GM12878 (cell line): ENCODE measurements at regions not wholly inside any gene's neighbourhood (a gene's known extent, or its start where the extent isn't known, plus 50 kb on each side); places are given as distances from the start of the nearest gene placed in this dataset.

ENCODE experiments used
- ATAC-seq: fragments of 200-7000 bp; cut with Tn5 transposase; 3 replicates; pipeline ENCODE4 v1.9.1; 2020; ENCODE audit warnings: mild to moderate bottlenecking, moderate library complexity
- BruUV-seq: library from RNA; stranded (reverse); fragments of 400-500 nt; replicated peaks from 2 replicates; lab custom pipeline; 2021; lab: Mats Ljungman, UMichigan
- CTCF ChIA-PET: fragments of 300-600 bp; sonication (Branson Sonifier 250); formaldehyde crosslinking; extraction: SDS; loops from one replicate; lab custom pipeline; 2021; ENCODE audit warnings: inconsistent platforms; lab: Yijun Ruan, JAX
- POLR2A ChIA-PET: fragments of 350-600 bp; formaldehyde crosslinking; extraction: SDS; loops from one replicate; lab custom pipeline; 2021; ENCODE audit warnings: inconsistent platforms; lab: Charles Lee
- RAD21 ChIA-PET: fragments of 300-600 bp; sonication (Branson Sonifier 250); formaldehyde crosslinking; loops from one replicate; lab custom pipeline; 2023; ENCODE audit warnings: antibody characterized with exemption; ENCODE audit not compliant: unreplicated experiment; lab: Charles Lee
- SMC1A ChIA-PET: fragments of 300-600 bp; sonication (Branson Sonifier 250); formaldehyde crosslinking; loops from one replicate; lab custom pipeline; 2023; ENCODE audit not compliant: unreplicated experiment, uncharacterized antibody; lab: Charles Lee
- DNase-seq: peaks from one replicate; pipeline ENCODE4 v3.0.0-alpha.2; 2011; ENCODE audit warnings: low read depth, low spot score
- FAIRE-seq: peaks from 3 replicates; lab custom pipeline; 2011; peaks lifted over from hg19 to GRCh38; lab: Jason Lieb, UNC
- H2AFZ ChIP-seq: 2 replicates; pipeline ENCODE4 v1.6.0; 2011; ENCODE audit warnings: low read depth, low read length, control low read depth; ENCODE audit not compliant: control insufficient read depth
- H3K27ac ChIP-seq: 2 replicates; pipeline ENCODE4 v1.5.1; 2011; ENCODE audit warnings: control low read depth; ENCODE audit not compliant: control insufficient read depth, insufficient read depth
- H3K27me3 ChIP-seq, 2 experiments: replicated peaks in 1 of 2; 2 replicates each; pipeline versions ENCODE4 v1.6.0 to v1.6.1; 2011; ENCODE audit warnings: low read length in 1 of 2; ENCODE audit not compliant: control insufficient read depth in 2 of 2, insufficient read depth in 2 of 2
- H3K36me3 ChIP-seq, 2 experiments: 2 replicates each; pipeline ENCODE4 v1.5.1; 2011; ENCODE audit warnings: low read length in 1 of 2; ENCODE audit not compliant: control insufficient read depth in 2 of 2, insufficient read depth in 2 of 2
- H3K4me1 ChIP-seq: 2 replicates; pipeline ENCODE4 v1.6.1; 2011; ENCODE audit warnings: mild to moderate bottlenecking, low read length, moderate library complexity, mixed read lengths; ENCODE audit not compliant: control insufficient read depth, insufficient read depth
- H3K4me2 ChIP-seq: 2 replicates; pipeline ENCODE4 v1.6.0; 2011; ENCODE audit warnings: control low read depth; ENCODE audit not compliant: control insufficient read depth, insufficient read depth
- H3K4me3 ChIP-seq: fragments of 200-600 bp; sonication (generic); 2 replicates; pipeline ENCODE4 v1.5.1; 2016
- H3K79me2 ChIP-seq: 2 replicates; pipeline ENCODE4 v1.6.0; 2011; ENCODE audit warnings: low read length; ENCODE audit not compliant: control insufficient read depth, insufficient read depth
- H3K9ac ChIP-seq: 2 replicates; pipeline ENCODE4 v1.8.0; 2011; ENCODE audit warnings: low read length, control low read depth, mixed read lengths; ENCODE audit not compliant: control insufficient read depth, insufficient read depth
- H3K9me3 ChIP-seq: replicated peaks from 3 replicates; pipeline ENCODE4 v1.5.1; 2011; ENCODE audit warnings: mild to moderate bottlenecking, low read length; ENCODE audit not compliant: control insufficient read depth, insufficient read depth
- H4K20me1 ChIP-seq: 2 replicates; pipeline ENCODE4 v1.6.0; 2011; ENCODE audit not compliant: control insufficient read depth, insufficient read depth
- CREB1 ChIP-seq: IDR thresholded peaks from 2 replicates; pipeline ENCODE4 v1.6.1; 2012; ENCODE audit warnings: low read depth, mild to moderate bottlenecking, inconsistent platforms
- E4F1 ChIP-seq: fragments of 450-650 bp; IDR thresholded peaks from 2 replicates; pipeline ENCODE4 v1.6.1; 2018; ENCODE audit warnings: borderline replicate concordance, mild to moderate bottlenecking; ENCODE audit not compliant: partially characterized antibody
- RAD21 ChIP-seq: IDR thresholded peaks from 2 replicates; pipeline ENCODE4 v1.6.1; 2011; ENCODE audit warnings: mild to moderate bottlenecking, low read depth, low read length, moderate library complexity; ENCODE audit not compliant: insufficient read depth
- RCOR1 ChIP-seq: conservative IDR thresholded peaks from 2 replicates; pipeline ENCODE4 v1.6.1; 2012; ENCODE audit warnings: low read depth, low read length, improper control_type of control experiment
- ZBTB40 ChIP-seq: fragments of 450-650 bp; IDR thresholded peaks from 2 replicates; pipeline ENCODE4 v1.6.1; 2016; ENCODE audit warnings: mild to moderate bottlenecking, moderate library complexity, borderline replicate concordance
- ZNF592 ChIP-seq: fragments of 450-650 bp; IDR thresholded peaks from 2 replicates; pipeline ENCODE4 v1.6.1; 2017; ENCODE audit warnings: mild to moderate bottlenecking, moderate library complexity
- WGBS: methylation state at CpG from one replicate; pipeline ENCODE4 v1.1.6; 2016; ENCODE audit warnings: low lambda C conversion rate; ENCODE audit not compliant: insufficient replicate concordance, insufficient coverage; ENCODE audit errors: missing lambda C conversion rate; 5-methylcytosine and 5-hydroxymethylcytosine counted together
- in situ Hi-C: fragments of 300-500 bp; cut with MboI; formaldehyde crosslinking; loops from 9 replicates; pipeline ENCODE4 v1.14.3; 2018; ENCODE audit warnings: mixed read lengths
- intact Hi-C: fragments of 100-400 bp; cut with micrococcal nuclease; formaldehyde crosslinking; loops from one replicate; pipeline ENCODE4 v1.14.2; 2022; ENCODE audit not compliant: unreplicated experiment

- no peak overlapping the region for H3K9ac ChIP-seq
- ChIA-PET RAD21 (no interaction called here), SMC1A (no interaction called here), CTCF (no interaction called here), POLR2A (no interaction called here)
- no peak overlapping the region for H3K4me3 ChIP-seq
- H3K27ac ChIP-seq, result no peak overlapping the region
- intact Hi-C loops (no loop called here), in situ Hi-C loops (no loop called here)
- no TSS peak for BruUV-seq
- H3K4me1 ChIP-seq, result no peaks in the 10 kb centered on the region
- H3K4me2 ChIP-seq, result no peak overlapping the region
- no peak overlapping the region for H2AFZ ChIP-seq
- WGBS, result 10% methylated on average over 3 of the region's 3 CpGs
- ATAC-seq (no peak), DNase-seq (no peak), FAIRE-seq (no peak)
- H3K9me3 ChIP-seq, result no peaks in the 10 kb centered on the region
- H3K27me3 ChIP-seq, result no peaks in the 10 kb centered on the region
- H3K36me3 ChIP-seq, result no peaks in the 10 kb centered on the region
- no peaks in the 10 kb centered on the region for H4K20me1 ChIP-seq
- no peaks in the 10 kb centered on the region for H3K79me2 ChIP-seq
- TF ChIP-seq E4F1 (no peak), ZNF592 (no peak), RAD21 (no peak), RCOR1 (no peak), CREB1 (no peak), ZBTB40 (no peak)
- TF ChIP-seq, all 136 proteins: peak for 0
Measured at GRCh38 chr4:12244973-12245372, 816.3 kb upstream of the HS3ST1 start.
